Skin epidermis (tissue), 12 donors: ENCODE measurements at regions not wholly inside any gene's neighbourhood (a gene's known extent, or its start where the extent isn't known, plus 50 kb on each side); places are given as distances from the start of the nearest gene placed in this dataset.
"Not testable (repeated sequence)": the region's sequence is repeated elsewhere in the genome, so short reads cannot be mapped to it uniquely, and the experiment has no call there.

Experiments used
- H3K27ac ChIP-seq, 21 experiments: fragments of 200-600 bp; sonication (generic) in 11 of 21; one replicate each; pipeline ENCODE4 v1.5.0; 2020; ENCODE audit warnings: mild to moderate bottlenecking in 3 of 21, inconsistent platforms in 2 of 21, moderate library complexity in 2 of 21
- H3K4me3 ChIP-seq, 7 experiments: fragments of 200-600 bp; sonication (generic) in 2 of 7; one replicate each; pipeline ENCODE4 v1.5.0; 2020; ENCODE audit warnings: inconsistent platforms in 2 of 7, mild to moderate bottlenecking in 2 of 7, moderate library complexity in 1 of 7

GRCh38 chr3:163261618-163262017 lies 1765.0 kb downstream of the OTOL1 start:
- Histone ChIP-seq H3K4me3 (no peak overlapping the region), H3K27ac (no peak overlapping the region)

- no peak overlapping the region for H3K4me3 ChIP-seq
- no peak overlapping the region for H3K27ac ChIP-seq
Measured at GRCh38 chr3:163261056-163261455, 1764.4 kb downstream of the OTOL1 start.

GRCh38 chr3:163218336-163218735 lies 1721.7 kb downstream of the OTOL1 start:
- H3K4me3 ChIP-seq = no peak overlapping the region
- no peak overlapping the region for H3K27ac ChIP-seq

- Histone ChIP-seq H3K4me3 (no peak overlapping the region), H3K27ac (no peak overlapping the region)
Measured at GRCh38 chr3:163213838-163214237, 1717.2 kb downstream of the OTOL1 start.

- Histone ChIP-seq H3K4me3 (no peak overlapping the region), H3K27ac (no peak overlapping the region)
Measured at GRCh38 chr3:163196815-163197374, 1700.3 kb downstream of the OTOL1 start.

- Histone ChIP-seq H3K27ac (no peak overlapping the region), H3K4me3 (no peak overlapping the region)
Measured at GRCh38 chr3:163196245-163196644, 1699.6 kb downstream of the OTOL1 start.

GRCh38 chr3:163185721-163186350 lies 1689.2 kb downstream of the OTOL1 start:
- Histone ChIP-seq H3K27ac (no peak overlapping the region), H3K4me3 (no peak overlapping the region)

GRCh38 chr3:163175970-163176369 lies 1679.4 kb downstream of the OTOL1 start:
- Histone ChIP-seq H3K4me3 (no peak overlapping the region), H3K27ac (no peak overlapping the region)

GRCh38 chr3:163172513-163172912 lies 1675.9 kb downstream of the OTOL1 start:
- H3K4me3 ChIP-seq, H3K27ac ChIP-seq: not testable (repeated sequence)

- Histone ChIP-seq H3K4me3 (no peak overlapping the region), H3K27ac (no peak overlapping the region)
Measured at GRCh38 chr3:163166197-163166596, 1669.6 kb downstream of the OTOL1 start.

GRCh38 chr3:163159306-163159705 lies 1662.7 kb downstream of the OTOL1 start:
- H3K4me3 ChIP-seq = no peak overlapping the region
- H3K27ac ChIP-seq = no peak overlapping the region

- no peak overlapping the region for H3K27ac ChIP-seq
- no peak overlapping the region for H3K4me3 ChIP-seq
Measured at GRCh38 chr3:163139600-163139999, 1643.0 kb downstream of the OTOL1 start.

- H3K4me3 ChIP-seq = no peak overlapping the region
- no peak overlapping the region for H3K27ac ChIP-seq
Measured at GRCh38 chr3:163138258-163138657, 1641.7 kb downstream of the OTOL1 start.

- Histone ChIP-seq H3K27ac (no peak overlapping the region), H3K4me3 (no peak overlapping the region)
Measured at GRCh38 chr3:163132111-163132510, 1635.5 kb downstream of the OTOL1 start.

GRCh38 chr3:163129287-163129686 lies 1632.7 kb downstream of the OTOL1 start:
- Histone ChIP-seq H3K4me3 (no peak overlapping the region), H3K27ac (no peak overlapping the region)

- H3K27ac ChIP-seq = no peak overlapping the region
- H3K4me3 ChIP-seq = no peak overlapping the region
Measured at GRCh38 chr3:163126115-163126514, 1629.5 kb downstream of the OTOL1 start.
